Glutamatergic neuron (in vitro differentiated cells): ENCODE measurements at regions not wholly inside any gene's neighbourhood (a gene's known extent, or its start where the extent isn't known, plus 50 kb on each side); places are given as distances from the start of the nearest gene placed in this dataset.
"Not testable (repeated sequence)": the region's sequence is repeated elsewhere in the genome, so short reads cannot be mapped to it uniquely, and the experiment has no call there.

ENCODE experiments used
- DNase-seq: peaks from one replicate; pipeline ENCODE4 v3.0.0; 2022
- H3K27ac Mint-ChIP-seq: one replicate; pipeline ENCODE4 v1.8.0; 2020; ENCODE audit warnings: mild to moderate bottlenecking, mixed read lengths, inconsistent platforms; ENCODE audit not compliant: unreplicated experiment
- H3K27me3 Mint-ChIP-seq: one replicate; pipeline ENCODE4 v1.8.0; 2020; ENCODE audit warnings: mild to moderate bottlenecking, moderate library complexity, mixed read lengths, inconsistent platforms; ENCODE audit not compliant: unreplicated experiment
- H3K36me3 Mint-ChIP-seq: one replicate; pipeline ENCODE4 v1.8.0; 2020; ENCODE audit warnings: mild to moderate bottlenecking, mixed read lengths, inconsistent platforms; ENCODE audit not compliant: unreplicated experiment
- H3K4me1 Mint-ChIP-seq: one replicate; pipeline ENCODE4 v1.8.0; 2020; ENCODE audit warnings: mild to moderate bottlenecking, low read depth, mixed read lengths, inconsistent platforms; ENCODE audit not compliant: unreplicated experiment
- H3K4me3 Mint-ChIP-seq: one replicate; pipeline ENCODE4 v1.8.0; 2020; ENCODE audit warnings: mild to moderate bottlenecking, mixed read lengths, inconsistent platforms; ENCODE audit not compliant: unreplicated experiment
- H3K9me3 Mint-ChIP-seq: one replicate; pipeline ENCODE4 v1.8.0; 2020; ENCODE audit warnings: mild to moderate bottlenecking, moderate library complexity, mixed read lengths, inconsistent platforms; ENCODE audit not compliant: unreplicated experiment
- CTCF ChIP-seq: fragments of 200-600 bp; sonication (generic); IDR thresholded peaks from one replicate; pipeline ENCODE4 v1.5.0; 2021; ENCODE audit not compliant: partially characterized antibody, unreplicated experiment

- no peaks in the 10 kb centered on the region for H3K27me3 Mint-ChIP-seq
- no peak overlapping the region for H3K4me3 Mint-ChIP-seq
- DNase-seq, result no peak
- no peaks in the 10 kb centered on the region for H3K36me3 Mint-ChIP-seq
- no peak for TF ChIP-seq CTCF
- no peaks in the 10 kb centered on the region for H3K9me3 Mint-ChIP-seq
- H3K4me1 Mint-ChIP-seq, result no peaks in the 10 kb centered on the region
- no peak overlapping the region for H3K27ac Mint-ChIP-seq
Observed at GRCh38 chr2:131584380-131584779, 56.7 kb downstream of the CCDC74A start.

- no peak for DNase-seq
- no peaks in the 10 kb centered on the region for H3K4me1 Mint-ChIP-seq
- H3K4me3 Mint-ChIP-seq, result no peak overlapping the region
- no peak for TF ChIP-seq CTCF
- H3K9me3 Mint-ChIP-seq, result no peaks in the 10 kb centered on the region
- no peaks in the 10 kb centered on the region for H3K36me3 Mint-ChIP-seq
- H3K27me3 Mint-ChIP-seq, result no peaks in the 10 kb centered on the region
- H3K27ac Mint-ChIP-seq, result no peak overlapping the region
Observed at GRCh38 chr2:131584940-131585339, 57.3 kb downstream of the CCDC74A start.

DNA sequence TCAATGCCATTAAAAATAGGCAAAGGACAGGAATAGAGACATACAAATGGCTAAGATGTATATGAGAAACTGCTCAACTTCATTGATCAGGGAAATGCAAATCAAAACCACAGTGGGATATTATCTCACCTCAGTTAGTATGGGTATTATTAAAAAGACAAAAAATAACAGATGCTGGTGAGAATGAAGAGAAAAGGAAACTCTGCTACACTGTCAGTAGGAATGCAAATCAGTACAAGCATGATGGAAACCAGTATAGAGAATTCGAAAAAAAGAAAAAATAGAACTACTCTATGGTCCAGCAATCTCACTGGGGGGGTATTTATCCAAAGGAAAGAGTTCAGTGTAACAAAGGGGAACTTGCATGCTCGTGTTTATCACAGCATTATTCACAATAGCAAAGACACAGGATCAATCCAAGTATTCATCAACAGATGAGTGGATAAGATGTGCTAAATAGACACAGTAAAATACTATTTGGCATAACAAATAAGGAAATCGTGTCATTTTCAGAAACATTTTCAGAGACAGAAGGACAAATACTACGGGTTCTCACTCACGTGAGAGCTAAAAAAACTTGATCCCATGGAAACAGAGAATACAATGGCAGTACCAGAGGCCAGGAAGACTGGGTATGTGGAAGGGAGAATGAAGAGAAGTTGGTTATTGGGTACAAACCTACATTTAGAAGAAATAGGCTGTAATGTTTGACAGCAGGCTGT lies 60.6 kb downstream of the CCDC74A start:
- Mint-ChIP-seq H3K9me3 (no peaks in the 10 kb centered on the region), H3K4me1 (no peaks in the 10 kb centered on the region), H3K27ac (no peak overlapping the region), H3K27me3 (no peaks in the 10 kb centered on the region), H3K36me3 (no peaks in the 10 kb centered on the region), H3K4me3 (no peak overlapping the region)
- TF ChIP-seq CTCF, result no peak
- no peak for DNase-seq

DNA sequence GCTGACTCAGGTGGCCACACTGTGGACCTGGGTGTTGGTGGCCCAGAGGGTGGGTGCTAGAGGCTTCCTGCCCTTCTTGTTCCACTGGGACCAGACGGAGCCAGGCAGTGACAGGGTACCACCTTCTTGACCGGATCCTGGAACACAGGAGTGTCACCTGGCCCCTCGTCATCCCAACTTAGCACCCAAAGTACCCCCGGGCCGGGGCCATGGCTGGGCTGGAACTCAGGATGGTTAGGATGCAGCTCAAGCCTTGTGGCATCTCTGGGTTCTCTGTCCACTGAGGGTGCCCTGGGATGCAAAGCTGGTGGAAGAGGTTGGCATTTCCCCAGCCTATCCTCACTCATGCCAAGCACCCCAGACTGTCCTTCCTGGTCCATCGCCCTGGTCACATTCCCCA lies 61.4 kb downstream of the CCDC74A start:
- H3K27me3 Mint-ChIP-seq, H3K4me1 Mint-ChIP-seq: not testable (repeated sequence)

GRCh38 chr2:131590366-131590765 lies 62.7 kb downstream of the CCDC74A start:
- no peaks in the 10 kb centered on the region for H3K27me3 Mint-ChIP-seq

More for the DNA sequence above, 61.4 kb downstream of the CCDC74A start:
- H3K27ac Mint-ChIP-seq, H3K9me3 Mint-ChIP-seq, H3K4me3 Mint-ChIP-seq, DNase-seq, H3K36me3 Mint-ChIP-seq: not testable (repeated sequence)

More at GRCh38 chr2:131590366-131590765, 62.7 kb downstream of the CCDC74A start:
- TF ChIP-seq CTCF, result no peak
- Mint-ChIP-seq H3K36me3 (no peaks in the 10 kb centered on the region), H3K27ac (no peak overlapping the region), H3K4me1 (no peaks in the 10 kb centered on the region), H3K4me3 (no peak overlapping the region), H3K9me3 (no peaks in the 10 kb centered on the region)
- DNase-seq, result no peak
